Fibroblast of mammary gland (primary cell): ENCODE measurements at regions not wholly inside any gene's neighbourhood (a gene's known extent, or its start where the extent isn't known, plus 50 kb on each side); places are given as distances from the start of the nearest gene placed in this dataset.

Experiments used
- DNase-seq: peaks from one replicate; pipeline ENCODE4 v3.0.0-alpha.2; 2010; ENCODE audit warnings: low read depth
- H3K4me3 ChIP-seq: 2 replicates; pipeline ENCODE4 v1.5.1; 2011; ENCODE audit warnings: low read depth, mild to moderate bottlenecking, low read length, moderate library complexity; ENCODE audit not compliant: control insufficient read depth
- CTCF ChIP-seq: conservative IDR thresholded peaks from 2 replicates; pipeline ENCODE4 v1.5.1; 2011; ENCODE audit warnings: low read depth, low read length, inconsistent platforms; ENCODE audit not compliant: control insufficient read depth, insufficient read depth

- no peak for DNase-seq
- TF ChIP-seq CTCF, result no peak
- H3K4me3 ChIP-seq, result no peak overlapping the region
Observed at GRCh38 chr14:50049703-50050570, 66.4 kb downstream of the VCPKMT start.

- no peak for DNase-seq
- H3K4me3 ChIP-seq, result no peak overlapping the region
- TF ChIP-seq CTCF, result no peak
Observed at GRCh38 chr14:50051106-50051505, 65.3 kb downstream of the VCPKMT start.

GRCh38 chr14:50051706-50052105, 64.7 kb downstream of the VCPKMT start:
- no peak for DNase-seq
- no peak overlapping the region for H3K4me3 ChIP-seq

GRCh38 chr14:50052517-50052916, 63.9 kb downstream of the VCPKMT start:
- no peak for DNase-seq
- H3K4me3 ChIP-seq, result no peak overlapping the region
- TF ChIP-seq CTCF, result no peak

More at GRCh38 chr14:50051706-50052105, 64.7 kb downstream of the VCPKMT start:
- no peak for TF ChIP-seq CTCF

GRCh38 chr14:50053935-50054334, 62.4 kb downstream of the VCPKMT start:
- no peak for DNase-seq
- no peak overlapping the region for H3K4me3 ChIP-seq
- TF ChIP-seq CTCF, result no peak

GRCh38 chr14:50055461-50056228, 60.7 kb downstream of the VCPKMT start:
- TF ChIP-seq CTCF, result no peak
- H3K4me3 ChIP-seq, result no peak overlapping the region
- DNase-seq, result no peak
